NCI-H1048 (cell line): ENCODE measurements at regions not wholly inside any gene's neighbourhood (a gene's known extent, or its start where the extent isn't known, plus 50 kb on each side); places are given as distances from the start of the nearest gene placed in this dataset.

Experiments used
- DNase-seq: peaks from one replicate; lab custom pipeline; 2025; lab: John Stamatoyannopoulos, UW

GRCh38 chr9:107644733-107645463 is 155.3 kb upstream of the KLF4 start:
- DNase-seq: no peak

GRCh38 chr9:107639426-107639825 is 149.9 kb upstream of the KLF4 start:
- DNase-seq: no peak

- DNase-seq: no peak
These were observed 149.1 kb upstream of the KLF4 start for GRCh38 chr9:107638521-107639310.

GRCh38 chr9:107637421-107638420 is 148.2 kb upstream of the KLF4 start:
- no peak for DNase-seq

GRCh38 chr9:107636571-107637381 is 147.2 kb upstream of the KLF4 start:
- no peak for DNase-seq

GRCh38 chr9:107635803-107636174 is 146.2 kb upstream of the KLF4 start:
- no peak for DNase-seq

GRCh38 chr9:107635101-107635802 is 145.7 kb upstream of the KLF4 start:
- no peak for DNase-seq

- no peak for DNase-seq
These were observed 143.8 kb upstream of the KLF4 start for GRCh38 chr9:107633406-107633805.

GRCh38 chr9:107632661-107633060 is 143.1 kb upstream of the KLF4 start:
- no peak for DNase-seq

GRCh38 chr9:107632216-107632615 is 142.6 kb upstream of the KLF4 start:
- DNase-seq: no peak

GRCh38 chr9:107631788-107632187 is 142.2 kb upstream of the KLF4 start:
- DNase-seq: no peak

GRCh38 chr9:107630156-107630555 is 140.6 kb upstream of the KLF4 start:
- no peak for DNase-seq

GRCh38 chr9:107628444-107628843 is 138.9 kb upstream of the KLF4 start:
- no peak for DNase-seq

GRCh38 chr9:107627781-107628180 is 138.2 kb upstream of the KLF4 start:
- no peak for DNase-seq

GRCh38 chr9:107626118-107626517 is 136.5 kb upstream of the KLF4 start:
- no peak for DNase-seq

GRCh38 chr9:107625383-107625984 is 135.9 kb upstream of the KLF4 start:
- no peak for DNase-seq

GRCh38 chr9:107624234-107624948 is 134.8 kb upstream of the KLF4 start:
- DNase-seq: no peak

GRCh38 chr9:107621436-107621835 is 131.9 kb upstream of the KLF4 start:
- no peak for DNase-seq

GRCh38 chr9:107620801-107621200 is 131.2 kb upstream of the KLF4 start:
- DNase-seq: no peak

- no peak for DNase-seq
These were observed 130.7 kb upstream of the KLF4 start for GRCh38 chr9:107620236-107620635.
